ENCODE measurements at regions not wholly inside any gene's neighbourhood (a gene's known extent, or its start where the extent isn't known, plus 50 kb on each side); places are given as distances from the start of the nearest gene placed in this dataset.

- no peak overlapping the region for H3K4me3 ChIP-seq (ENCODE audit: low read depth in 1 of 3, low read length in 3 of 3)
- H3K27ac ChIP-seq (ENCODE audit: low read depth in 1 of 3, low read length in 2 of 3) = no peak overlapping the region
- H3K36me3 ChIP-seq (ENCODE audit: control insufficient read depth in 3 of 3, insufficient read depth in 2 of 3, low read depth in 1 of 3, low read length in 3 of 3) = no peaks in the 10 kb centered on the region
- FAIRE-seq (no peak), DNase-seq (no peak)
- no peaks in the 10 kb centered on the region for H3K4me1 ChIP-seq (ENCODE audit: control insufficient read depth in 3 of 3, insufficient read depth in 2 of 3, low read depth in 1 of 3, low read length in 2 of 3)
- peaks cover 0 to 3% of the 10 kb centered on the region in 2 donors for H3K9me3 ChIP-seq (ENCODE audit: control insufficient read depth in 2 of 2, insufficient read depth in 1 of 2, low read depth in 1 of 2, low read length in 1 of 2)
- no peaks in the 10 kb centered on the region for H3K27me3 ChIP-seq (ENCODE audit: control insufficient read depth in 3 of 3, insufficient read depth in 3 of 3, low read length in 3 of 3)
- WGBS, 3 donors = 85 to 92% (median 85%) methylated on average over 6 of the region's 6 CpGs
Observed at GRCh38 chr2:140138736-140139135, 1358.5 kb upstream of the NXPH2 start.

- Histone ChIP-seq H3K4me3 (ENCODE audit: low read depth in 1 of 3, low read length in 3 of 3) (no peak overlapping the region), H3K27ac (ENCODE audit: low read depth in 1 of 3, low read length in 2 of 3) (no peak overlapping the region), H3K9me3 (ENCODE audit: control insufficient read depth in 2 of 2, insufficient read depth in 1 of 2, low read depth in 1 of 2, low read length in 1 of 2) (peaks cover 0 to 3% of the 10 kb centered on the region in 2 donors), H3K27me3 (ENCODE audit: control insufficient read depth in 3 of 3, insufficient read depth in 3 of 3, low read length in 3 of 3) (no peaks in the 10 kb centered on the region), H3K4me1 (ENCODE audit: control insufficient read depth in 3 of 3, insufficient read depth in 2 of 3, low read depth in 1 of 3, low read length in 2 of 3) (no peaks in the 10 kb centered on the region), H3K36me3 (ENCODE audit: control insufficient read depth in 3 of 3, insufficient read depth in 2 of 3, low read depth in 1 of 3, low read length in 3 of 3) (no peaks in the 10 kb centered on the region)
- no peak for FAIRE-seq
- 73 to 88% (median 79%) methylated on average over 1 of the region's 1 CpG for WGBS, 3 donors
- DNase-seq = no peak
Observed at GRCh38 chr2:140136861-140137260, 1356.7 kb upstream of the NXPH2 start.

- no peaks in the 10 kb centered on the region for H3K36me3 ChIP-seq (ENCODE audit: control insufficient read depth in 3 of 3, insufficient read depth in 2 of 3, low read depth in 1 of 3, low read length in 3 of 3)
- peaks cover 0 to 3% of the 10 kb centered on the region in 2 donors for H3K9me3 ChIP-seq (ENCODE audit: control insufficient read depth in 2 of 2, insufficient read depth in 1 of 2, low read depth in 1 of 2, low read length in 1 of 2)
- DNase-seq = no peak
- H3K4me1 ChIP-seq (ENCODE audit: control insufficient read depth in 3 of 3, insufficient read depth in 2 of 3, low read depth in 1 of 3, low read length in 2 of 3) = no peaks in the 10 kb centered on the region
- no peak for FAIRE-seq
- H3K27ac ChIP-seq (ENCODE audit: low read depth in 1 of 3, low read length in 2 of 3) = no peak overlapping the region
- H3K4me3 ChIP-seq (ENCODE audit: low read depth in 1 of 3, low read length in 3 of 3) = no peak overlapping the region
- no peaks in the 10 kb centered on the region for H3K27me3 ChIP-seq (ENCODE audit: control insufficient read depth in 3 of 3, insufficient read depth in 3 of 3, low read length in 3 of 3)
Observed at GRCh38 chr2:140136366-140136765, 1356.2 kb upstream of the NXPH2 start.

GRCh38 chr2:140128909-140129308 lies 1348.7 kb upstream of the NXPH2 start:
- no peaks in the 10 kb centered on the region for H3K4me1 ChIP-seq (ENCODE audit: control insufficient read depth in 3 of 3, insufficient read depth in 2 of 3, low read depth in 1 of 3, low read length in 2 of 3)
- no peaks in the 10 kb centered on the region for H3K9me3 ChIP-seq (ENCODE audit: control insufficient read depth in 2 of 2, insufficient read depth in 1 of 2, low read depth in 1 of 2, low read length in 1 of 2)
- H3K27ac ChIP-seq (ENCODE audit: low read depth in 1 of 3, low read length in 2 of 3) = no peak overlapping the region
- no peaks in the 10 kb centered on the region for H3K36me3 ChIP-seq (ENCODE audit: control insufficient read depth in 3 of 3, insufficient read depth in 2 of 3, low read depth in 1 of 3, low read length in 3 of 3)
- 64 to 86% (median 71%) methylated on average over 2 of the region's 2 CpGs for WGBS, 3 donors
- no peaks in the 10 kb centered on the region for H3K27me3 ChIP-seq (ENCODE audit: control insufficient read depth in 3 of 3, insufficient read depth in 3 of 3, low read length in 3 of 3)
- DNase-seq (no peak), FAIRE-seq (no peak)
- no peak overlapping the region for H3K4me3 ChIP-seq (ENCODE audit: low read depth in 1 of 3, low read length in 3 of 3)

GRCh38 chr2:140122001-140122400 lies 1341.8 kb upstream of the NXPH2 start:
- FAIRE-seq = no peak
- H3K9me3 ChIP-seq (ENCODE audit: control insufficient read depth in 2 of 2, insufficient read depth in 1 of 2, low read depth in 1 of 2, low read length in 1 of 2) = no peaks in the 10 kb centered on the region
- no peak for DNase-seq
- H3K27me3 ChIP-seq (ENCODE audit: control insufficient read depth in 3 of 3, insufficient read depth in 3 of 3, low read length in 3 of 3) = no peaks in the 10 kb centered on the region
- H3K27ac ChIP-seq (ENCODE audit: low read depth in 1 of 3, low read length in 2 of 3) = no peak overlapping the region
- no peaks in the 10 kb centered on the region for H3K36me3 ChIP-seq (ENCODE audit: control insufficient read depth in 3 of 3, insufficient read depth in 2 of 3, low read depth in 1 of 3, low read length in 3 of 3)
- no peak overlapping the region for H3K4me3 ChIP-seq (ENCODE audit: low read depth in 1 of 3, low read length in 3 of 3)
- H3K4me1 ChIP-seq (ENCODE audit: control insufficient read depth in 3 of 3, insufficient read depth in 2 of 3, low read depth in 1 of 3, low read length in 2 of 3) = no peaks in the 10 kb centered on the region
- WGBS, 3 donors = 84 to 88% (median 88%) methylated on average over 5 of the region's 5 CpGs

GRCh38 chr2:140117386-140117785 lies 1337.2 kb upstream of the NXPH2 start:
- Histone ChIP-seq H3K9me3 (ENCODE audit: control insufficient read depth in 2 of 2, insufficient read depth in 1 of 2, low read depth in 1 of 2, low read length in 1 of 2) (no peaks in the 10 kb centered on the region), H3K27me3 (ENCODE audit: control insufficient read depth in 3 of 3, insufficient read depth in 3 of 3, low read length in 3 of 3) (no peaks in the 10 kb centered on the region), H3K4me1 (ENCODE audit: control insufficient read depth in 3 of 3, insufficient read depth in 2 of 3, low read depth in 1 of 3, low read length in 2 of 3) (no peaks in the 10 kb centered on the region), H3K36me3 (ENCODE audit: control insufficient read depth in 3 of 3, insufficient read depth in 2 of 3, low read depth in 1 of 3, low read length in 3 of 3) (no peaks in the 10 kb centered on the region), H3K27ac (ENCODE audit: low read depth in 1 of 3, low read length in 2 of 3) (no peak overlapping the region), H3K4me3 (ENCODE audit: low read depth in 1 of 3, low read length in 3 of 3) (no peak overlapping the region)
- 9 to 49% (median 43%) methylated on average over 1 of the region's 1 CpG for WGBS, 3 donors
- no peak for FAIRE-seq
- no peak for DNase-seq

- H3K4me3 ChIP-seq (ENCODE audit: low read depth in 1 of 3, low read length in 3 of 3) = no peak overlapping the region
- no peaks in the 10 kb centered on the region for H3K9me3 ChIP-seq (ENCODE audit: control insufficient read depth in 2 of 2, insufficient read depth in 1 of 2, low read depth in 1 of 2, low read length in 1 of 2)
- H3K4me1 ChIP-seq (ENCODE audit: control insufficient read depth in 3 of 3, insufficient read depth in 2 of 3, low read depth in 1 of 3, low read length in 2 of 3) = no peaks in the 10 kb centered on the region
- 66 to 71% (median 69%) methylated on average over 5 of the region's 5 CpGs for WGBS, 3 donors
- DNase-seq (no peak), FAIRE-seq (no peak)
- no peaks in the 10 kb centered on the region for H3K36me3 ChIP-seq (ENCODE audit: control insufficient read depth in 3 of 3, insufficient read depth in 2 of 3, low read depth in 1 of 3, low read length in 3 of 3)
- H3K27ac ChIP-seq (ENCODE audit: low read depth in 1 of 3, low read length in 2 of 3) = no peak overlapping the region
- H3K27me3 ChIP-seq (ENCODE audit: control insufficient read depth in 3 of 3, insufficient read depth in 3 of 3, low read length in 3 of 3) = no peaks in the 10 kb centered on the region
Observed at GRCh38 chr2:140108706-140109475, 1328.7 kb upstream of the NXPH2 start.

GRCh38 chr2:140091926-140092325 lies 1311.7 kb upstream of the NXPH2 start:
- WGBS, 3 donors = 87 to 100% (median 96%) methylated on average over 1 of the region's 1 CpG
- H3K36me3 ChIP-seq (ENCODE audit: control insufficient read depth in 3 of 3, insufficient read depth in 2 of 3, low read depth in 1 of 3, low read length in 3 of 3) = no peaks in the 10 kb centered on the region
- no peaks in the 10 kb centered on the region for H3K4me1 ChIP-seq (ENCODE audit: control insufficient read depth in 3 of 3, insufficient read depth in 2 of 3, low read depth in 1 of 3, low read length in 2 of 3)
- H3K27ac ChIP-seq (ENCODE audit: low read depth in 1 of 3, low read length in 2 of 3) = no peak overlapping the region
- H3K4me3 ChIP-seq (ENCODE audit: low read depth in 1 of 3, low read length in 3 of 3) = no peak overlapping the region
- no peaks in the 10 kb centered on the region for H3K9me3 ChIP-seq (ENCODE audit: control insufficient read depth in 2 of 2, insufficient read depth in 1 of 2, low read depth in 1 of 2, low read length in 1 of 2)
- DNase-seq (no peak), FAIRE-seq (no peak)
- no peaks in the 10 kb centered on the region for H3K27me3 ChIP-seq (ENCODE audit: control insufficient read depth in 3 of 3, insufficient read depth in 3 of 3, low read length in 3 of 3)

GRCh38 chr2:140086964-140087363 lies 1306.8 kb upstream of the NXPH2 start:
- no peaks in the 10 kb centered on the region for H3K36me3 ChIP-seq (ENCODE audit: control insufficient read depth in 3 of 3, insufficient read depth in 2 of 3, low read depth in 1 of 3, low read length in 3 of 3)
- FAIRE-seq (no peak), DNase-seq (no peak)
- no peak overlapping the region for H3K27ac ChIP-seq (ENCODE audit: low read depth in 1 of 3, low read length in 2 of 3)
- H3K9me3 ChIP-seq (ENCODE audit: control insufficient read depth in 2 of 2, insufficient read depth in 1 of 2, low read depth in 1 of 2, low read length in 1 of 2) = no peaks in the 10 kb centered on the region
- 74 to 85% (median 76%) methylated on average over 1 of the region's 1 CpG for WGBS, 3 donors
- H3K4me1 ChIP-seq (ENCODE audit: control insufficient read depth in 3 of 3, insufficient read depth in 2 of 3, low read depth in 1 of 3, low read length in 2 of 3) = no peaks in the 10 kb centered on the region
- no peak overlapping the region for H3K4me3 ChIP-seq (ENCODE audit: low read depth in 1 of 3, low read length in 3 of 3)
- no peaks in the 10 kb centered on the region for H3K27me3 ChIP-seq (ENCODE audit: control insufficient read depth in 3 of 3, insufficient read depth in 3 of 3, low read length in 3 of 3)

Data from small intestine (tissue), 7 donors.